ENCODE measurements at regions not wholly inside any gene's neighbourhood (a gene's known extent, or its start where the extent isn't known, plus 50 kb on each side); places are given as distances from the start of the nearest gene placed in this dataset.
"Not testable (repeated sequence)": the region's sequence is repeated elsewhere in the genome, so short reads cannot be mapped to it uniquely, and the experiment has no call there.

- Mint-ChIP-seq H3K4me3 (no peak overlapping the region), H3K36me3 (no peaks in the 10 kb centered on the region), H3K4me1 (no peaks in the 10 kb centered on the region), H3K27ac (no peak overlapping the region), H3K27me3 (peaks cover under 1% of the 10 kb centered on the region), H3K9me3 (no peaks in the 10 kb centered on the region)
- no peak for DNase-seq
- CTCF ChIA-PET: no interaction called here
Observed at GRCh38 chr4:53711926-53712325, 120.6 kb upstream of the LNX1 start.

GRCh38 chr4:53709693-53710092 lies 118.4 kb upstream of the LNX1 start:
- CTCF ChIA-PET: no interaction called here
- H3K27ac Mint-ChIP-seq: no peak overlapping the region
- no peak for DNase-seq
- no peaks in the 10 kb centered on the region for H3K4me1 Mint-ChIP-seq
- no peaks in the 10 kb centered on the region for H3K9me3 Mint-ChIP-seq
- H3K4me3 Mint-ChIP-seq: no peak overlapping the region
- H3K36me3 Mint-ChIP-seq: no peaks in the 10 kb centered on the region
- H3K27me3 Mint-ChIP-seq: peaks cover 4% of the 10 kb centered on the region

- Mint-ChIP-seq H3K4me1 (peaks cover 8% of the 10 kb centered on the region), H3K36me3 (no peaks in the 10 kb centered on the region), H3K4me3 (no peak overlapping the region), H3K9me3 (no peaks in the 10 kb centered on the region), H3K27ac (no peak overlapping the region), H3K27me3 (peaks cover 13% of the 10 kb centered on the region)
- CTCF ChIA-PET: interaction anchor here (1.7 kb wide), 1 partner anchor 526 kb away, joined by 4 read pairs; no protein-coding TSS in a partner anchor
- no peak for DNase-seq
Observed at GRCh38 chr4:53707491-53707890, 116.2 kb upstream of the LNX1 start.

- H3K36me3 Mint-ChIP-seq: no peaks in the 10 kb centered on the region
- H3K27me3 Mint-ChIP-seq: peaks cover 16% of the 10 kb centered on the region
- H3K9me3 Mint-ChIP-seq: no peaks in the 10 kb centered on the region
- peaks cover 11% of the 10 kb centered on the region for H3K4me1 Mint-ChIP-seq
- H3K4me3 Mint-ChIP-seq: no peak overlapping the region
- DNase-seq: no peak
- CTCF ChIA-PET: interaction anchor here (1.1 to 1.7 kb wide), 2 partner anchors 91 to 527 kb away, joined by 3 to 4 read pairs; no protein-coding TSS in a partner anchor
- no peak overlapping the region for H3K27ac Mint-ChIP-seq
Observed at GRCh38 chr4:53706422-53707032, 115.2 kb upstream of the LNX1 start.

- no peak for DNase-seq
- Mint-ChIP-seq H3K27ac (no peak overlapping the region), H3K27me3 (peaks cover 16% of the 10 kb centered on the region), H3K9me3 (no peaks in the 10 kb centered on the region), H3K36me3 (no peaks in the 10 kb centered on the region), H3K4me1 (peaks cover 11% of the 10 kb centered on the region), H3K4me3 (no peak overlapping the region)
- CTCF ChIA-PET: interaction anchor here (1.1 to 1.7 kb wide), 2 partner anchors 90 to 528 kb away, joined by 3 to 4 read pairs; no protein-coding TSS in a partner anchor
Observed at GRCh38 chr4:53705972-53706371, 114.7 kb upstream of the LNX1 start.

- H3K27me3 Mint-ChIP-seq: peaks cover 16% of the 10 kb centered on the region
- H3K36me3 Mint-ChIP-seq: no peaks in the 10 kb centered on the region
- DNase-seq: no peak
- H3K4me1 Mint-ChIP-seq: peaks cover 11% of the 10 kb centered on the region
- H3K27ac Mint-ChIP-seq: no peak overlapping the region
- H3K9me3 Mint-ChIP-seq: no peaks in the 10 kb centered on the region
- H3K4me3 Mint-ChIP-seq: no peak overlapping the region
- CTCF ChIA-PET: no interaction called here
Observed at GRCh38 chr4:53705151-53705764, 114.0 kb upstream of the LNX1 start.

GRCh38 chr4:53704329-53704728 lies 113.0 kb upstream of the LNX1 start:
- Mint-ChIP-seq H3K27ac (no peak overlapping the region), H3K36me3 (no peaks in the 10 kb centered on the region), H3K27me3 (peaks cover 19% of the 10 kb centered on the region), H3K9me3 (no peaks in the 10 kb centered on the region), H3K4me1 (peaks cover 11% of the 10 kb centered on the region), H3K4me3 (no peak overlapping the region)
- CTCF ChIA-PET: no interaction called here
- no peak for DNase-seq

- H3K27ac Mint-ChIP-seq: peak overlapping the region; percentile 1
- no peaks in the 10 kb centered on the region for H3K9me3 Mint-ChIP-seq
- H3K4me3 Mint-ChIP-seq: no peak overlapping the region
- DNase-seq: no peak
- CTCF ChIA-PET: no interaction called here
- peaks cover 19% of the 10 kb centered on the region for H3K27me3 Mint-ChIP-seq
- H3K4me1 Mint-ChIP-seq: peaks cover 11% of the 10 kb centered on the region
- no peaks in the 10 kb centered on the region for H3K36me3 Mint-ChIP-seq
Observed at GRCh38 chr4:53703267-53703655, 112.0 kb upstream of the LNX1 start.

- peak overlapping the region; percentile 1 for H3K27ac Mint-ChIP-seq
- CTCF ChIA-PET: no interaction called here
- no peaks in the 10 kb centered on the region for H3K36me3 Mint-ChIP-seq
- H3K27me3 Mint-ChIP-seq: peaks cover 19% of the 10 kb centered on the region
- no peak overlapping the region for H3K4me3 Mint-ChIP-seq
- H3K9me3 Mint-ChIP-seq: no peaks in the 10 kb centered on the region
- DNase-seq: peak; percentile 34
- H3K4me1 Mint-ChIP-seq: peaks cover 11% of the 10 kb centered on the region
Observed at GRCh38 chr4:53702334-53703266, 111.3 kb upstream of the LNX1 start.

- H3K4me3 Mint-ChIP-seq, CTCF ChIA-PET, H3K36me3 Mint-ChIP-seq, DNase-seq, H3K27ac Mint-ChIP-seq, H3K9me3 Mint-ChIP-seq: not testable (repeated sequence)
- Mint-ChIP-seq H3K4me1 (peaks cover 11% of the 10 kb centered on the region), H3K27me3 (peaks cover 16% of the 10 kb centered on the region)
Observed at GRCh38 chr4:53701260-53701659, 110.0 kb upstream of the LNX1 start.

GRCh38 chr4:53699310-53699709 lies 108.0 kb upstream of the LNX1 start:
- H3K27ac Mint-ChIP-seq, H3K9me3 Mint-ChIP-seq, DNase-seq, H3K36me3 Mint-ChIP-seq, H3K4me3 Mint-ChIP-seq, CTCF ChIA-PET: not testable (repeated sequence)
- Mint-ChIP-seq H3K27me3 (peaks cover 16% of the 10 kb centered on the region), H3K4me1 (peaks cover 11% of the 10 kb centered on the region)

- Mint-ChIP-seq H3K9me3 (no peaks in the 10 kb centered on the region), H3K4me1 (no peaks in the 10 kb centered on the region), H3K27ac (no peak overlapping the region), H3K27me3 (peaks cover 3% of the 10 kb centered on the region), H3K36me3 (no peaks in the 10 kb centered on the region), H3K4me3 (no peak overlapping the region)
- CTCF ChIA-PET: no interaction called here
- DNase-seq: no peak
Observed at GRCh38 chr4:53697016-53697685, 105.9 kb upstream of the LNX1 start.

GRCh38 chr4:53695540-53696463 lies 104.5 kb upstream of the LNX1 start:
- Mint-ChIP-seq H3K36me3 (no peaks in the 10 kb centered on the region), H3K27me3 (peaks cover 3% of the 10 kb centered on the region), H3K9me3 (no peaks in the 10 kb centered on the region), H3K4me1 (no peaks in the 10 kb centered on the region), H3K27ac (no peak overlapping the region), H3K4me3 (no peak overlapping the region)
- CTCF ChIA-PET: no interaction called here
- DNase-seq: no peak

Measured in activated naive CD4-positive, alpha-beta T cell treated with anti-CD3 and anti-CD28 coated beads, Interleukin-2, amount 10 ng/mL, durations not matched to agents 7 days and 5 days (primary cell).